Liver (tissue), 7 donors: ENCODE measurements at regions not wholly inside any gene's neighbourhood (a gene's known extent, or its start where the extent isn't known, plus 50 kb on each side); places are given as distances from the start of the nearest gene placed in this dataset.

Experiments
- DNase-seq: peaks from one replicate; pipeline ENCODE4 v3.0.0-alpha.2; 2017; ENCODE audit warnings: low spot score
- H3K27ac ChIP-seq, 2 donors: one replicate each; pipeline ENCODE4 v1.7.0; 2013; ENCODE audit warnings: inconsistent platforms in 2 of 2, low read length in 2 of 2, control low read depth in 1 of 2, low read depth in 1 of 2, mild to moderate bottlenecking in 1 of 2
- H3K27me3 ChIP-seq, 4 donors: one replicate each; pipeline versions ENCODE4 v1.6.1 to v1.7.0; 2013; ENCODE audit warnings: low read length in 3 of 4, inconsistent platforms in 1 of 4, mild to moderate bottlenecking in 1 of 4, moderate library complexity in 1 of 4; ENCODE audit not compliant: control insufficient read depth in 4 of 4, insufficient read depth in 4 of 4
- H3K36me3 ChIP-seq, 4 donors: one replicate each; pipeline versions ENCODE4 v1.6.1 to v1.7.0; 2013; ENCODE audit warnings: low read length in 3 of 4, mild to moderate bottlenecking in 3 of 4, low read depth in 1 of 4, moderate library complexity in 1 of 4; ENCODE audit not compliant: control insufficient read depth in 4 of 4, insufficient read depth in 3 of 4
- H3K4me1 ChIP-seq, 4 donors: one replicate each; pipeline versions ENCODE4 v1.6.1 to v1.7.0; 2013; ENCODE audit warnings: low read length in 3 of 4, mild to moderate bottlenecking in 3 of 4, moderate library complexity in 1 of 4; ENCODE audit not compliant: control insufficient read depth in 4 of 4, insufficient read depth in 4 of 4
- H3K4me3 ChIP-seq, 3 donors: one replicate each; pipeline versions ENCODE4 v1.6.1 to v1.7.0; 2013; ENCODE audit warnings: low read length in 3 of 3, control low read depth in 1 of 3, low read depth in 1 of 3, mild to moderate bottlenecking in 1 of 3
- H3K9ac ChIP-seq, 2 donors: one replicate each; pipeline ENCODE4 v1.7.0; 2013; ENCODE audit warnings: low read length in 2 of 2, mild to moderate bottlenecking in 2 of 2, moderate library complexity in 2 of 2, control low read depth in 1 of 2, low read depth in 1 of 2
- H3K9me3 ChIP-seq, 4 donors: one replicate each; pipeline versions ENCODE4 v1.6.1 to v1.7.0; 2013; ENCODE audit warnings: low read length in 3 of 4; ENCODE audit not compliant: control insufficient read depth in 4 of 4
- EGR1 ChIP-seq, 2 donors: IDR thresholded peaks; 2 replicates each; pipeline ENCODE4 v1.6.1; 2016 to 2018; ENCODE audit warnings: antibody characterized with exemption in 2 of 2, low read depth in 2 of 2
- FOXA2 ChIP-seq: IDR thresholded peaks from 2 replicates; pipeline ENCODE4 v1.6.1; 2016; ENCODE audit warnings: antibody characterized with exemption
- GABPA ChIP-seq, 2 donors: IDR thresholded peaks in 1 of 2; conservative IDR thresholded peaks in 1 of 2; 2 replicates each; pipeline ENCODE4 v1.6.1; 2016; ENCODE audit warnings: antibody characterized with exemption in 2 of 2, mild to moderate bottlenecking in 1 of 2, moderate library complexity in 1 of 2
- HNF4G ChIP-seq: IDR thresholded peaks from 2 replicates; pipeline ENCODE4 v1.6.1; 2016; ENCODE audit warnings: antibody characterized with exemption
- NR2F2 ChIP-seq: IDR thresholded peaks from 2 replicates; pipeline ENCODE4 v1.6.1; 2016; ENCODE audit warnings: antibody characterized with exemption
- RAD21 ChIP-seq, 2 donors: IDR thresholded peaks; 2 replicates each; pipeline ENCODE4 v1.6.1; 2016; ENCODE audit warnings: antibody characterized with exemption in 2 of 2, mild to moderate bottlenecking in 2 of 2
- RXRA ChIP-seq, 2 donors: IDR thresholded peaks; 2 replicates each; pipeline ENCODE4 v1.6.1; 2017 to 2018; ENCODE audit warnings: antibody characterized with exemption in 2 of 2, mild to moderate bottlenecking in 1 of 2
- SP1 ChIP-seq: IDR thresholded peaks from 2 replicates; pipeline ENCODE4 v1.6.1; 2018; ENCODE audit warnings: antibody characterized with exemption, mild to moderate bottlenecking
- TAF1 ChIP-seq: conservative IDR thresholded peaks from 2 replicates; pipeline ENCODE4 v1.6.1; 2016; ENCODE audit warnings: antibody characterized with exemption, mild to moderate bottlenecking
- YY1 ChIP-seq: IDR thresholded peaks from 2 replicates; pipeline ENCODE4 v1.6.1; 2016; ENCODE audit warnings: antibody characterized with exemption, mild to moderate bottlenecking
- TF ChIP-seq, protein P1 (sequence below): IDR thresholded peaks from 2 replicates; pipeline ENCODE4 v1.6.1; 2016; ENCODE audit warnings: antibody characterized with exemption, mild to moderate bottlenecking
- TF ChIP-seq, protein P2 (sequence below): fragments of 150-350 bp; IDR thresholded peaks from 2 replicates; pipeline ENCODE4 v1.5.1; 2017; ENCODE audit warnings: improper control_type of control experiment, low read depth, low read length; ENCODE audit not compliant: missing input control
- TF ChIP-seq, protein P3 (sequence below): IDR thresholded peaks from 2 replicates; pipeline ENCODE4 v1.6.1; 2016; ENCODE audit warnings: antibody characterized with exemption
- TF ChIP-seq, protein P4 (sequence below): IDR thresholded peaks from 2 replicates; pipeline ENCODE4 v1.6.1; 2016; ENCODE audit warnings: antibody characterized with exemption
- donor health status: healthy.
- donor health status: healthy.
- donor health status: healthy.
- donor health status: healthy.

DNA sequence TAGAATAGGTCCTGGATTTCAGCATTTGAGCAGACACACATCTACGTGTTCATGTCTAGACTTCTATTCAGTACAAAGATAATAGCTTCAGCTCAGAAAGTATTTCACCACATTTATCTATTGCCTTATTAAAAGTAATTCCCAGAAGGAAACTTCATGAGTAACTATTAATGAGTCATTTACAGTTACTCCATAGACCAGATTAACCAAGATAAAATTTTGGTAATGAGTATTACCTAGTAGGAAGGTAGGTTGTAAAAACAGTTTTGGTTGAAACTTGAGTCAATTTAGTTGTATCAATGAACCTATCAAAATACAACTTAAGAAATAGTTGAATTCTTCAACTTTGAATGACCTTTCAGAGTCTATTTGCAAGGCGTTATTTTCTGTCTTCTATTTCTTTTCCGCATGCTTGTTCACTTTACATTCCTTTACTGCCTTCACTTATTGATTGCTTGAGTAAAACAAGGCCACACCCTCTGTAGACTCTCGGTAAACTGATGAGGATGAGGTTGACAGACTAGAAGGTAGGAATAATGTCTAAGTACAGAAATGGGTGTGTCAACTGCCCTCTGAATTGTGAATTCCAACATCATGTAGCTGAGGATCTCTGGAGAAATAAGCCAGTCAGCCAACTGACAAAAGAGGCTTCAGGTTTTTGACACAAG is 1165.6 kb upstream of the ZEB2 start (continued):
- TF ChIP-seq RXRA (IDR thresholded peaks at IDR 0.05) (no peak), GABPA (IDR thresholded peaks at IDR 0.05 in 1 of 2, conservative IDR thresholded peaks at IDR 0.05 in 1 of 2) (no peak)

DNA sequence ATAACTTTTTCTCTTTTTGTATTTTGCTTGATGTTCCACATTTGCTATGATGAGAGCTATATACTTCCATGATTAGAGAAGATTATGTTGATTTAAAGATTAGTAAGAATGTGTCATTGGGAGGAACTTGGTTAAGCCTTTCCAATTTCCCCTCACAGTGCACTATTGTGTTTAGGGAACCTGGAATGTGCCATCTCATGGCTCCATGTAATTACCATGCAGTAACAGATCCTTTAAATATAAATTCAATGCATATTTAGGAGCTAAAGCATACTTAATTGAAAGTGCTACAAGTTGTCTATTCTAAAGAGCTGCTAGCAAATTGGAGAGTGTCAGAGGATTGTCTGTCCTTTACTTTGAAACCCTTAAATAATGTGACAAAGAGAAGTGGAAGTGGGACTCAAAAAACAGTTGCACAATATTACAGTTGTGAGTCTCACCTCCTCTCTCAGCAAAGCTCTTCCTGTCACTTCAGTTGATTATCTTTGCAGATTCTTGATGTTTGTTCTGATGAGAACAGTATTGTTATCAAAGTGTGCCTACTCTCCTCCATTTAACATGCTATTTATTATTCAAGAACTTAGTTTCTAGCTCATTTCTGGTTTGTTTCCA is 1162.7 kb upstream of the ZEB2 start:
- no peaks in the 10 kb centered on the region for H3K27me3 ChIP-seq
- H3K36me3 ChIP-seq: no peaks in the 10 kb centered on the region
- TF ChIP-seq, protein P1, sequence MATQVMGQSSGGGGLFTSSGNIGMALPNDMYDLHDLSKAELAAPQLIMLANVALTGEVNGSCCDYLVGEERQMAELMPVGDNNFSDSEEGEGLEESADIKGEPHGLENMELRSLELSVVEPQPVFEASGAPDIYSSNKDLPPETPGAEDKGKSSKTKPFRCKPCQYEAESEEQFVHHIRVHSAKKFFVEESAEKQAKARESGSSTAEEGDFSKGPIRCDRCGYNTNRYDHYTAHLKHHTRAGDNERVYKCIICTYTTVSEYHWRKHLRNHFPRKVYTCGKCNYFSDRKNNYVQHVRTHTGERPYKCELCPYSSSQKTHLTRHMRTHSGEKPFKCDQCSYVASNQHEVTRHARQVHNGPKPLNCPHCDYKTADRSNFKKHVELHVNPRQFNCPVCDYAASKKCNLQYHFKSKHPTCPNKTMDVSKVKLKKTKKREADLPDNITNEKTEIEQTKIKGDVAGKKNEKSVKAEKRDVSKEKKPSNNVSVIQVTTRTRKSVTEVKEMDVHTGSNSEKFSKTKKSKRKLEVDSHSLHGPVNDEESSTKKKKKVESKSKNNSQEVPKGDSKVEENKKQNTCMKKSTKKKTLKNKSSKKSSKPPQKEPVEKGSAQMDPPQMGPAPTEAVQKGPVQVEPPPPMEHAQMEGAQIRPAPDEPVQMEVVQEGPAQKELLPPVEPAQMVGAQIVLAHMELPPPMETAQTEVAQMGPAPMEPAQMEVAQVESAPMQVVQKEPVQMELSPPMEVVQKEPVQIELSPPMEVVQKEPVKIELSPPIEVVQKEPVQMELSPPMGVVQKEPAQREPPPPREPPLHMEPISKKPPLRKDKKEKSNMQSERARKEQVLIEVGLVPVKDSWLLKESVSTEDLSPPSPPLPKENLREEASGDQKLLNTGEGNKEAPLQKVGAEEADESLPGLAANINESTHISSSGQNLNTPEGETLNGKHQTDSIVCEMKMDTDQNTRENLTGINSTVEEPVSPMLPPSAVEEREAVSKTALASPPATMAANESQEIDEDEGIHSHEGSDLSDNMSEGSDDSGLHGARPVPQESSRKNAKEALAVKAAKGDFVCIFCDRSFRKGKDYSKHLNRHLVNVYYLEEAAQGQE: no peak
- no peak for TF ChIP-seq NR2F2
- TF ChIP-seq, protein P2, sequence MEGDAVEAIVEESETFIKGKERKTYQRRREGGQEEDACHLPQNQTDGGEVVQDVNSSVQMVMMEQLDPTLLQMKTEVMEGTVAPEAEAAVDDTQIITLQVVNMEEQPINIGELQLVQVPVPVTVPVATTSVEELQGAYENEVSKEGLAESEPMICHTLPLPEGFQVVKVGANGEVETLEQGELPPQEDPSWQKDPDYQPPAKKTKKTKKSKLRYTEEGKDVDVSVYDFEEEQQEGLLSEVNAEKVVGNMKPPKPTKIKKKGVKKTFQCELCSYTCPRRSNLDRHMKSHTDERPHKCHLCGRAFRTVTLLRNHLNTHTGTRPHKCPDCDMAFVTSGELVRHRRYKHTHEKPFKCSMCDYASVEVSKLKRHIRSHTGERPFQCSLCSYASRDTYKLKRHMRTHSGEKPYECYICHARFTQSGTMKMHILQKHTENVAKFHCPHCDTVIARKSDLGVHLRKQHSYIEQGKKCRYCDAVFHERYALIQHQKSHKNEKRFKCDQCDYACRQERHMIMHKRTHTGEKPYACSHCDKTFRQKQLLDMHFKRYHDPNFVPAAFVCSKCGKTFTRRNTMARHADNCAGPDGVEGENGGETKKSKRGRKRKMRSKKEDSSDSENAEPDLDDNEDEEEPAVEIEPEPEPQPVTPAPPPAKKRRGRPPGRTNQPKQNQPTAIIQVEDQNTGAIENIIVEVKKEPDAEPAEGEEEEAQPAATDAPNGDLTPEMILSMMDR: no peak
- TF ChIP-seq GABPA (IDR thresholded peaks at IDR 0.05 in 1 of 2, conservative IDR thresholded peaks at IDR 0.05 in 1 of 2): no peak
- TF ChIP-seq TAF1: no peak
- TF ChIP-seq RXRA (IDR thresholded peaks at IDR 0.05): no peak
- TF ChIP-seq, protein P3, sequence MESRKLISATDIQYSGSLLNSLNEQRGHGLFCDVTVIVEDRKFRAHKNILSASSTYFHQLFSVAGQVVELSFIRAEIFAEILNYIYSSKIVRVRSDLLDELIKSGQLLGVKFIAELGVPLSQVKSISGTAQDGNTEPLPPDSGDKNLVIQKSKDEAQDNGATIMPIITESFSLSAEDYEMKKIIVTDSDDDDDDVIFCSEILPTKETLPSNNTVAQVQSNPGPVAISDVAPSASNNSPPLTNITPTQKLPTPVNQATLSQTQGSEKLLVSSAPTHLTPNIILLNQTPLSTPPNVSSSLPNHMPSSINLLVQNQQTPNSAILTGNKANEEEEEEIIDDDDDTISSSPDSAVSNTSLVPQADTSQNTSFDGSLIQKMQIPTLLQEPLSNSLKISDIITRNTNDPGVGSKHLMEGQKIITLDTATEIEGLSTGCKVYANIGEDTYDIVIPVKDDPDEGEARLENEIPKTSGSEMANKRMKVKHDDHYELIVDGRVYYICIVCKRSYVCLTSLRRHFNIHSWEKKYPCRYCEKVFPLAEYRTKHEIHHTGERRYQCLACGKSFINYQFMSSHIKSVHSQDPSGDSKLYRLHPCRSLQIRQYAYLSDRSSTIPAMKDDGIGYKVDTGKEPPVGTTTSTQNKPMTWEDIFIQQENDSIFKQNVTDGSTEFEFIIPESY: no peak
- TF ChIP-seq HNF4G: no peak
- no peak for TF ChIP-seq YY1
- TF ChIP-seq RAD21 (IDR thresholded peaks at IDR 0.05): no peak
- no peak for TF ChIP-seq SP1
- TF ChIP-seq FOXA2: no peak
- TF ChIP-seq, protein P4, sequence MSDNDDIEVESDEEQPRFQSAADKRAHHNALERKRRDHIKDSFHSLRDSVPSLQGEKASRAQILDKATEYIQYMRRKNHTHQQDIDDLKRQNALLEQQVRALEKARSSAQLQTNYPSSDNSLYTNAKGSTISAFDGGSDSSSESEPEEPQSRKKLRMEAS: no peak
- TF ChIP-seq EGR1 (IDR thresholded peaks at IDR 0.05; ENCODE audit: low read depth in 2 of 2): no peak
- DNase-seq: no peak
- H3K4me3 ChIP-seq: no peak overlapping the region
- no peak overlapping the region for H3K9ac ChIP-seq
- no peaks in the 10 kb centered on the region for H3K9me3 ChIP-seq
- no peaks in the 10 kb centered on the region for H3K4me1 ChIP-seq
- no peak overlapping the region for H3K27ac ChIP-seq
